ENCODE measurements at regions not wholly inside any gene's neighbourhood (a gene's known extent, or its start where the extent isn't known, plus 50 kb on each side); places are given as distances from the start of the nearest gene placed in this dataset.

DNA sequence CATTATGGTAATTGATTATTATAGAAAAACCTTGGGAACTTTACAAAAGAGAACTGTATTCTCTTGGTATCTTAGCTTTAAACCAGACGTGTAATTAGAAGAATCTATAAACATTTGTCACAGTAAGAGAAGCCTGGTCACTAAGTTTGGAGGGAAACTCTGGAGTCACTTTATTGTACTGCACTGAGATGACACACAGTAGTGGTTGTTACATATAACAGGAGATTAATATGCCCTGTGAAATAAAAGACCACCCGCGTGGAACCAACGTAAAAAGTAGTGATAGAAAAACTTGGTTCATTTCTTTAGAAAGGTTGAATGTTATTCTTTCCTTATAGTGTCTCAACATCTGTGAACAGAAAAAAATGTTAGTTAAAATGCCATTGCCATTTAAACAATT, 416.1 kb downstream of the MDFIC start:
- H3K4me3 ChIP-seq (ENCODE audit: low read depth, low read length): no peak overlapping the region
- no peaks in the 10 kb centered on the region for H3K4me1 ChIP-seq (ENCODE audit: control insufficient read depth, insufficient read depth, low read length)
- H3K36me3 ChIP-seq (ENCODE audit: control insufficient read depth in 2 of 2, insufficient read depth in 1 of 2, low read length in 2 of 2): no peaks in the 10 kb centered on the region
- no peaks in the 10 kb centered on the region for H3K9me3 ChIP-seq (ENCODE audit: control insufficient read depth, insufficient read depth, low read depth, low read length)
- POLR2A ChIA-PET: no interaction called here
- H3K27ac ChIP-seq (ENCODE audit: extremely low read depth, low read depth, low read length): no peak overlapping the region
- CTCF ChIA-PET: no interaction called here
- TF ChIP-seq ZFP69B (tag by site-specific recombination; IDR thresholded peaks at IDR 0.05) (no peak), ZNF701 (tag by site-specific recombination; IDR thresholded peaks at IDR 0.05) (no peak), ZNF768 (tag by site-specific recombination; IDR thresholded peaks at IDR 0.05) (no peak), ZNF302 (tag by site-specific recombination; IDR thresholded peaks at IDR 0.05; ENCODE audit: low read depth) (no peak), ZNF221 (tag by site-specific recombination; IDR thresholded peaks at IDR 0.05; ENCODE audit: borderline replicate concordance) (no peak), ZNF514 (tag by site-specific recombination; IDR thresholded peaks at IDR 0.05) (no peak), ZNF350 (tag by site-specific recombination; IDR thresholded peaks at IDR 0.05) (no peak), ZNF19 (tag by site-specific recombination; IDR thresholded peaks at IDR 0.05; ENCODE audit: low read depth) (no peak)
- TF ChIP-seq, protein P1, sequence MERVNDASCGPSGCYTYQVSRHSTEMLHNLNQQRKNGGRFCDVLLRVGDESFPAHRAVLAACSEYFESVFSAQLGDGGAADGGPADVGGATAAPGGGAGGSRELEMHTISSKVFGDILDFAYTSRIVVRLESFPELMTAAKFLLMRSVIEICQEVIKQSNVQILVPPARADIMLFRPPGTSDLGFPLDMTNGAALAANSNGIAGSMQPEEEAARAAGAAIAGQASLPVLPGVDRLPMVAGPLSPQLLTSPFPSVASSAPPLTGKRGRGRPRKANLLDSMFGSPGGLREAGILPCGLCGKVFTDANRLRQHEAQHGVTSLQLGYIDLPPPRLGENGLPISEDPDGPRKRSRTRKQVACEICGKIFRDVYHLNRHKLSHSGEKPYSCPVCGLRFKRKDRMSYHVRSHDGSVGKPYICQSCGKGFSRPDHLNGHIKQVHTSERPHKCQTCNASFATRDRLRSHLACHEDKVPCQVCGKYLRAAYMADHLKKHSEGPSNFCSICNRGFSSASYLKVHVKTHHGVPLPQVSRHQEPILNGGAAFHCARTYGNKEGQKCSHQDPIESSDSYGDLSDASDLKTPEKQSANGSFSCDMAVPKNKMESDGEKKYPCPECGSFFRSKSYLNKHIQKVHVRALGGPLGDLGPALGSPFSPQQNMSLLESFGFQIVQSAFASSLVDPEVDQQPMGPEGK (tag by site-specific recombination; IDR thresholded peaks at IDR 0.05): no peak
- TF ChIP-seq, protein P2, sequence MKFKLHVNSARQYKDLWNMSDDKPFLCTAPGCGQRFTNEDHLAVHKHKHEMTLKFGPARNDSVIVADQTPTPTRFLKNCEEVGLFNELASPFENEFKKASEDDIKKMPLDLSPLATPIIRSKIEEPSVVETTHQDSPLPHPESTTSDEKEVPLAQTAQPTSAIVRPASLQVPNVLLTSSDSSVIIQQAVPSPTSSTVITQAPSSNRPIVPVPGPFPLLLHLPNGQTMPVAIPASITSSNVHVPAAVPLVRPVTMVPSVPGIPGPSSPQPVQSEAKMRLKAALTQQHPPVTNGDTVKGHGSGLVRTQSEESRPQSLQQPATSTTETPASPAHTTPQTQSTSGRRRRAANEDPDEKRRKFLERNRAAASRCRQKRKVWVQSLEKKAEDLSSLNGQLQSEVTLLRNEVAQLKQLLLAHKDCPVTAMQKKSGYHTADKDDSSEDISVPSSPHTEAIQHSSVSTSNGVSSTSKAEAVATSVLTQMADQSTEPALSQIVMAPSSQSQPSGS (tag by site-specific recombination; IDR thresholded peaks at IDR 0.05; ENCODE audit: low read depth): no peak
- TF ChIP-seq, protein P3, sequence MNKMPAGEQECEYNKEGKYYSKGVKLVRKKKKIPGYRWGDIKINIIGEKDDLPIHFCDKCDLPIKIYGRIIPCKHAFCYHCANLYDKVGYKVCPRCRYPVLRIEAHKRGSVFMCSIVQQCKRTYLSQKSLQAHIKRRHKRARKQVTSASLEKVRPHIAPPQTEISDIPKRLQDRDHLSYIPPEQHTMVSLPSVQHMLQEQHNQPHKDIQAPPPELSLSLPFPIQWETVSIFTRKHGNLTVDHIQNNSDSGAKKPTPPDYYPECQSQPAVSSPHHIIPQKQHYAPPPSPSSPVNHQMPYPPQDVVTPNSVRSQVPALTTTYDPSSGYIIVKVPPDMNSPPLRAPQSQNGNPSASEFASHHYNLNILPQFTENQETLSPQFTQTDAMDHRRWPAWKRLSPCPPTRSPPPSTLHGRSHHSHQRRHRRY (tag by site-specific recombination; IDR thresholded peaks at IDR 0.05): no peak

DNA sequence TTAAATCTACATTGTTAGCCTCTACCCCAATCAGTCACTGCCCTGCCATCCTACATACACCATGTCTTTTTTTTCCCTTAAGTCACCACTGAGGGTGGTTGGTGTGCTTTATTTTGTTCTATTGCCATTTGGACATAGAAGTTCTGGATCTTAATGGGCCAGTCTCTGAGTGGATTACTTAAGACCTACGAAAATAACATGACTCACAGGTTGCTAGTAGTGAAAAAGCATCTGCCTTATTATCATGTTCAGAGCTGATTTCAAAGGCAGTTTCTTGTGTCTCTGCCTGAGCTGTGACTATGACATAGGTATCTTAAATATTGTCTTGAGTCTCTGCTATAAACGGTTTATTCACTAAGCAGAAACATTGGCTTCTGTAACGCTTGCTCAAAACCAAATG, 410.8 kb downstream of the MDFIC start:
- ChIA-PET CTCF (no interaction called here), POLR2A (no interaction called here)
- Histone ChIP-seq H3K4me1 (ENCODE audit: control insufficient read depth, insufficient read depth, low read length) (no peaks in the 10 kb centered on the region), H3K27ac (ENCODE audit: extremely low read depth, low read depth, low read length) (no peak overlapping the region), H3K36me3 (ENCODE audit: control insufficient read depth in 2 of 2, insufficient read depth in 1 of 2, low read length in 2 of 2) (no peaks in the 10 kb centered on the region), H3K4me3 (ENCODE audit: low read depth, low read length) (no peak overlapping the region), H3K9me3 (ENCODE audit: control insufficient read depth, insufficient read depth, low read depth, low read length) (no peaks in the 10 kb centered on the region)
- no peak for TF ChIP-seq ZFP41 (tag by site-specific recombination; IDR thresholded peaks at IDR 0.05; ENCODE audit: borderline replicate concordance)
- TF ChIP-seq, protein P4, sequence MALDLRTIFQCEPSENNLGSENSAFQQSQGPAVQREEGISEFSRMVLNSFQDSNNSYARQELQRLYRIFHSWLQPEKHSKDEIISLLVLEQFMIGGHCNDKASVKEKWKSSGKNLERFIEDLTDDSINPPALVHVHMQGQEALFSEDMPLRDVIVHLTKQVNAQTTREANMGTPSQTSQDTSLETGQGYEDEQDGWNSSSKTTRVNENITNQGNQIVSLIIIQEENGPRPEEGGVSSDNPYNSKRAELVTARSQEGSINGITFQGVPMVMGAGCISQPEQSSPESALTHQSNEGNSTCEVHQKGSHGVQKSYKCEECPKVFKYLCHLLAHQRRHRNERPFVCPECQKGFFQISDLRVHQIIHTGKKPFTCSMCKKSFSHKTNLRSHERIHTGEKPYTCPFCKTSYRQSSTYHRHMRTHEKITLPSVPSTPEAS (tag by site-specific recombination; IDR thresholded peaks at IDR 0.05): no peak

DNA sequence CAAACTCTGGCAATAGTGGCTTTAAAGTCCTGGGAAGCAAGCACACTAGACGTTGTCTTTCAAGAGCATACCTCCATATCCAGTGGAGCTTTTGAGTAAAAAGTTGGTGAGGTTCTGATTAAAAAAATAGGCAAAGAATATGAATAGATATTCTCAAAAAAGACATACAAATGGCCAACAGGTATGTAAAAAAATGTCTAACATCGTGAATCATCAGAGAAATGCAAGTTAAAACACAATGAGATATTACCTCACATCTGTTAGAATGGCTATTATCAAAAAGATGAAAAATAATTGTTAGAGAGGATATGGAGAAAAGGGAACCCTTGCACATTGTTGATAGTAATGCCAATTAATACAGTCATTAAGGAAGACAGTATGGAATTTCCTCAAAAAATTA, 407.1 kb downstream of the MDFIC start:
- Histone ChIP-seq H3K9me3 (ENCODE audit: control insufficient read depth, insufficient read depth, low read depth, low read length) (no peaks in the 10 kb centered on the region), H3K4me1 (ENCODE audit: control insufficient read depth, insufficient read depth, low read length) (no peaks in the 10 kb centered on the region), H3K27ac (ENCODE audit: extremely low read depth, low read depth, low read length) (no peak overlapping the region), H3K4me3 (ENCODE audit: low read depth, low read length) (no peak overlapping the region), H3K36me3 (ENCODE audit: control insufficient read depth in 2 of 2, insufficient read depth in 1 of 2, low read length in 2 of 2) (no peaks in the 10 kb centered on the region)
- ChIA-PET CTCF (no interaction called here), POLR2A (no interaction called here)
- TF ChIP-seq ZNF202 (tag by site-specific recombination; IDR thresholded peaks at IDR 0.05; ENCODE audit: borderline replicate concordance): no peak
- no peak for TF ChIP-seq ZNF138 (tag by site-specific recombination; IDR thresholded peaks at IDR 0.05; ENCODE audit: borderline replicate concordance)
- no peak for TF ChIP-seq ZBTB17 (tag by site-specific recombination; IDR thresholded peaks at IDR 0.05)
- TF ChIP-seq, protein P5, sequence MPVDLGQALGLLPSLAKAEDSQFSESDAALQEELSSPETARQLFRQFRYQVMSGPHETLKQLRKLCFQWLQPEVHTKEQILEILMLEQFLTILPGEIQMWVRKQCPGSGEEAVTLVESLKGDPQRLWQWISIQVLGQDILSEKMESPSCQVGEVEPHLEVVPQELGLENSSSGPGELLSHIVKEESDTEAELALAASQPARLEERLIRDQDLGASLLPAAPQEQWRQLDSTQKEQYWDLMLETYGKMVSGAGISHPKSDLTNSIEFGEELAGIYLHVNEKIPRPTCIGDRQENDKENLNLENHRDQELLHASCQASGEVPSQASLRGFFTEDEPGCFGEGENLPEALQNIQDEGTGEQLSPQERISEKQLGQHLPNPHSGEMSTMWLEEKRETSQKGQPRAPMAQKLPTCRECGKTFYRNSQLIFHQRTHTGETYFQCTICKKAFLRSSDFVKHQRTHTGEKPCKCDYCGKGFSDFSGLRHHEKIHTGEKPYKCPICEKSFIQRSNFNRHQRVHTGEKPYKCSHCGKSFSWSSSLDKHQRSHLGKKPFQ (tag by site-specific recombination; IDR thresholded peaks at IDR 0.05): no peak
- TF ChIP-seq, protein P6, sequence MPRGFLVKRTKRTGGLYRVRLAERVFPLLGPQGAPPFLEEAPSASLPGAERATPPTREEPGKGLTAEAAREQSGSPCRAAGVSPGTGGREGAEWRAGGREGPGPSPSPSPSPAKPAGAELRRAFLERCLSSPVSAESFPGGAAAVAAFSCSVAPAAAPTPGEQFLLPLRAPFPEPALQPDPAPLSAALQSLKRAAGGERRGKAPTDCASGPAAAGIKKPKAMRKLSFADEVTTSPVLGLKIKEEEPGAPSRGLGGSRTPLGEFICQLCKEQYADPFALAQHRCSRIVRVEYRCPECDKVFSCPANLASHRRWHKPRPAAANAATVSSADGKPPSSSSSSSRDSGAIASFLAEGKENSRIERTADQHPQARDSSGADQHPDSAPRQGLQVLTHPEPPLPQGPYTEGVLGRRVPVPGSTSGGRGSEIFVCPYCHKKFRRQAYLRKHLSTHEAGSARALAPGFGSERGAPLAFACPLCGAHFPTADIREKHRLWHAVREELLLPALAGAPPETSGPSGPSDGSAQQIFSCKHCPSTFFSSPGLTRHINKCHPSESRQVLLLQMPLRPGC (tag by site-specific recombination; IDR thresholded peaks at IDR 0.05): no peak
- no peak for TF ChIP-seq ZNF785 (tag by site-specific recombination; IDR thresholded peaks at IDR 0.05)
- TF ChIP-seq, protein P7, sequence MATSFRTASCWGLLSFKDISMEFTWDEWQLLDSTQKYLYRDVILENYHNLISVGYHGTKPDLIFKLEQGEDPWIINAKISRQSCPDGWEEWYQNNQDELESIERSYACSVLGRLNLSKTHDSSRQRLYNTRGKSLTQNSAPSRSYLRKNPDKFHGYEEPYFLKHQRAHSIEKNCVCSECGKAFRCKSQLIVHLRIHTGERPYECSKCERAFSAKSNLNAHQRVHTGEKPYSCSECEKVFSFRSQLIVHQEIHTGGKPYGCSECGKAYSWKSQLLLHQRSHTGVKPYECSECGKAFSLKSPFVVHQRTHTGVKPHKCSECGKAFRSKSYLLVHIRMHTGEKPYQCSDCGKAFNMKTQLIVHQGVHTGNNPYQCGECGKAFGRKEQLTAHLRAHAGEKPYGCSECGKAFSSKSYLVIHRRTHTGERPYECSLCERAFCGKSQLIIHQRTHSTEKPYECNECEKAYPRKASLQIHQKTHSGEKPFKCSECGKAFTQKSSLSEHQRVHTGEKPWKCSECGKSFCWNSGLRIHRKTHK (tag by site-specific recombination; IDR thresholded peaks at IDR 0.05): no peak
- no peak for TF ChIP-seq TRIM28 (IDR thresholded peaks at IDR 0.05; ENCODE audit: borderline replicate concordance, low read length)
- no peak for TF ChIP-seq ZNF341 (tag by site-specific recombination; IDR thresholded peaks at IDR 0.05; ENCODE audit: low read depth)
